IMR-90 (cell line): ENCODE measurements at regions not wholly inside any gene's neighbourhood (a gene's known extent, or its start where the extent isn't known, plus 50 kb on each side); places are given as distances from the start of the nearest gene placed in this dataset.

ENCODE experiments used
- ATAC-seq: fragments of 200-7000 bp; cut with Tn5 transposase; 2 replicates; pipeline ENCODE4 v1.9.1; 2020; ENCODE audit warnings: low read depth, mild to moderate bottlenecking, moderate library complexity
- BruUV-seq: library from RNA; stranded (reverse); fragments of 400-500 nt; replicated peaks from 2 replicates; lab custom pipeline; 2021; lab: Mats Ljungman, UMichigan
- CTCF ChIA-PET: fragments of 300-600 bp; formaldehyde crosslinking; extraction: SDS; loops from one replicate; lab custom pipeline; 2021; ENCODE audit warnings: antibody characterized with exemption; lab: Yijun Ruan, JAX
- POLR2A ChIA-PET: fragments of 300-600 bp; sonication (Branson Sonifier 250); formaldehyde crosslinking; loops from one replicate; lab custom pipeline; 2022; ENCODE audit warnings: antibody characterized with exemption; ENCODE audit not compliant: unreplicated experiment; lab: Charles Lee
- DNase-seq: peaks from one replicate; pipeline ENCODE4 v3.0.0; 2013
- H2AFZ ChIP-seq: replicated peaks from 2 replicates; pipeline ENCODE3; 2013; ENCODE audit warnings: low read length, mild to moderate bottlenecking; ENCODE audit not compliant: poor library complexity
- H2AK5ac ChIP-seq: 2 replicates; pipeline ENCODE4 v1.6.1; 2013; ENCODE audit warnings: low read depth, low read length, inconsistent platforms
- H2AK9ac ChIP-seq: replicated peaks from 2 replicates; pipeline ENCODE3; 2013; ENCODE audit warnings: mild to moderate bottlenecking, low read depth, low read length, moderate library complexity; ENCODE audit not compliant: poor library complexity
- H2BK120ac ChIP-seq: 2 replicates; pipeline ENCODE4 v1.6.1; 2013; ENCODE audit warnings: low read depth, low read length, inconsistent platforms
- H2BK15ac ChIP-seq: 3 replicates; pipeline ENCODE4 v1.6.1; 2013; ENCODE audit warnings: low read depth, low read length, inconsistent platforms
- H2BK20ac ChIP-seq: 2 replicates; pipeline ENCODE4 v1.6.1; 2013; ENCODE audit warnings: low read depth, mild to moderate bottlenecking, inconsistent platforms, low read length, moderate library complexity
- H2BK5ac ChIP-seq: 2 replicates; pipeline ENCODE4 v1.6.1; 2013; ENCODE audit warnings: mild to moderate bottlenecking, low read depth, low read length, inconsistent platforms; ENCODE audit not compliant: poor library complexity, severe bottlenecking
- H3K14ac ChIP-seq: replicated peaks from 2 replicates; pipeline ENCODE4 v1.6.1; 2013; ENCODE audit warnings: low read depth, low read length, inconsistent platforms
- H3K18ac ChIP-seq: 2 replicates; pipeline ENCODE4 v1.6.1; 2013; ENCODE audit warnings: low read depth, low read length, control low read depth
- H3K23ac ChIP-seq: 2 replicates; pipeline ENCODE4 v1.6.1; 2013; ENCODE audit warnings: low read depth, low read length, inconsistent platforms
- H3K27ac ChIP-seq: 2 replicates; pipeline ENCODE4 v1.5.1; 2013; ENCODE audit warnings: mild to moderate bottlenecking, control low read depth, low read length; ENCODE audit not compliant: insufficient read depth
- H3K27me3 ChIP-seq: 2 replicates; pipeline ENCODE4 v1.6.1; 2013; ENCODE audit warnings: low read length; ENCODE audit not compliant: control insufficient read depth, insufficient read depth
- H3K36me3 ChIP-seq: 2 replicates; pipeline ENCODE4 v1.6.1; 2013; ENCODE audit warnings: low read length, mixed read lengths; ENCODE audit not compliant: control insufficient read depth, insufficient read depth
- H3K4ac ChIP-seq: 2 replicates; pipeline ENCODE4 v1.6.1; 2013; ENCODE audit warnings: low read depth, low read length, inconsistent platforms
- H3K4me1 ChIP-seq: 2 replicates; pipeline ENCODE4 v1.6.1; 2013; ENCODE audit warnings: low read length, mixed read lengths; ENCODE audit not compliant: control insufficient read depth, insufficient read depth
- H3K4me2 ChIP-seq: 2 replicates; pipeline ENCODE4 v1.6.1; 2013; ENCODE audit warnings: low read depth, mild to moderate bottlenecking, control low read depth, low read length, moderate library complexity
- H3K4me3 ChIP-seq: 2 replicates; pipeline ENCODE4 v1.5.1; 2013; ENCODE audit warnings: low read depth, mild to moderate bottlenecking, control low read depth, low read length, moderate library complexity; ENCODE audit not compliant: insufficient read depth
- H3K56ac ChIP-seq: 2 replicates; pipeline ENCODE4 v1.6.1; 2013; ENCODE audit warnings: low read length, inconsistent platforms; ENCODE audit not compliant: insufficient read depth; ENCODE audit errors: extremely low read depth
- H3K79me1 ChIP-seq, 2 experiments: 2 replicates each; pipeline ENCODE4 v1.6.1; 2013; ENCODE audit warnings: low read length in 2 of 2, inconsistent platforms in 1 of 2, low read depth in 1 of 2
- H3K9ac ChIP-seq: 2 replicates; pipeline ENCODE4 v1.6.1; 2013; ENCODE audit warnings: low read depth, low read length, control low read depth
- H3K9me1 ChIP-seq: 2 replicates; pipeline ENCODE4 v1.6.1; 2013; ENCODE audit warnings: low read length, inconsistent platforms; ENCODE audit not compliant: insufficient read depth
- H3K9me3 ChIP-seq: 2 replicates; pipeline ENCODE4 v1.6.1; 2013; ENCODE audit warnings: low read length; ENCODE audit not compliant: control insufficient read depth, insufficient read depth
- H4K20me1 ChIP-seq: 2 replicates; pipeline ENCODE4 v1.6.1; 2013; ENCODE audit warnings: low read length, inconsistent platforms; ENCODE audit not compliant: insufficient read depth
- H4K5ac ChIP-seq: 2 replicates; pipeline ENCODE4 v1.6.1; 2013; ENCODE audit warnings: mild to moderate bottlenecking, low read depth, low read length, control low read depth
- H4K8ac ChIP-seq, 2 experiments: 2 replicates each; pipeline ENCODE4 v1.6.1; 2013; ENCODE audit warnings: low read depth in 2 of 2, low read length in 2 of 2, control low read depth in 1 of 2, inconsistent platforms in 1 of 2
- H4K91ac ChIP-seq: 2 replicates; pipeline ENCODE4 v1.6.1; 2013; ENCODE audit warnings: low read depth, low read length, inconsistent platforms; ENCODE audit not compliant: insufficient read depth
- BHLHE40 ChIP-seq: fragments of 150-350 bp; IDR thresholded peaks from 2 replicates; pipeline ENCODE4 v1.6.1; 2016; ENCODE audit warnings: mild to moderate bottlenecking, low read depth, low read length
- CEBPB ChIP-seq: IDR thresholded peaks from 2 replicates; pipeline ENCODE4 v1.6.1; 2012; ENCODE audit warnings: low read depth, low read length, improper control_type of control experiment
- CHD1 ChIP-seq: IDR thresholded peaks from 2 replicates; pipeline ENCODE4 v1.6.1; 2012; ENCODE audit warnings: low read depth, low read length, improper control_type of control experiment
- CTCF ChIP-seq: conservative IDR thresholded peaks from 2 replicates; pipeline ENCODE4 v1.5.1; 2012; ENCODE audit warnings: mild to moderate bottlenecking, low read depth, low read length, improper control_type of control experiment
- FOS ChIP-seq: fragments of 150-350 bp; IDR thresholded peaks from 2 replicates; pipeline ENCODE4 v1.6.1; 2016; ENCODE audit warnings: low read depth, low read length
- MAFK ChIP-seq: IDR thresholded peaks from 2 replicates; pipeline ENCODE4 v1.6.1; 2012; ENCODE audit warnings: low read depth, low read length, improper control_type of control experiment
- MAZ ChIP-seq: IDR thresholded peaks from 2 replicates; pipeline ENCODE4 v1.6.1; 2012; ENCODE audit warnings: low read depth, mild to moderate bottlenecking, low read length, improper control_type of control experiment, moderate library complexity, borderline replicate concordance
- MXI1 ChIP-seq: IDR thresholded peaks from 2 replicates; pipeline ENCODE4 v1.6.1; 2012; ENCODE audit warnings: low read depth, mild to moderate bottlenecking, low read length, moderate library complexity, borderline replicate concordance
- NFE2L2 ChIP-seq: fragments of 150-350 bp; IDR thresholded peaks from 2 replicates; pipeline ENCODE4 v1.6.1; 2016; ENCODE audit warnings: low read depth, mild to moderate bottlenecking, low read length
- POLR2A ChIP-seq: IDR thresholded peaks from 2 replicates; pipeline ENCODE4 v1.6.1; 2012; ENCODE audit warnings: mild to moderate bottlenecking, low read depth, low read length
- RAD21 ChIP-seq: IDR thresholded peaks from 2 replicates; pipeline ENCODE4 v1.6.1; 2012; ENCODE audit warnings: low read length, improper control_type of control experiment
- RCOR1 ChIP-seq: IDR thresholded peaks from 2 replicates; pipeline ENCODE4 v1.6.1; 2012; ENCODE audit warnings: mild to moderate bottlenecking, low read length, improper control_type of control experiment; ENCODE audit not compliant: insufficient replicate concordance
- RFX5 ChIP-seq: IDR thresholded peaks from 2 replicates; pipeline ENCODE4 v1.8.0; 2012; ENCODE audit warnings: low read depth, mild to moderate bottlenecking, low read length, moderate library complexity
- SMC3 ChIP-seq: fragments of 150-350 bp; IDR thresholded peaks from 2 replicates; pipeline ENCODE4 v1.6.1; 2016; ENCODE audit warnings: low read depth, mild to moderate bottlenecking, antibody characterized with exemption, low read length, moderate library complexity
- WGBS, 2 experiments: methylation state at CpG; one replicate each; pipeline versions ENCODE4 v1.1.5 to v1.1.7; 2013; ENCODE audit warnings: missing lambda C conversion rate in 2 of 2; ENCODE audit not compliant: insufficient read length in 1 of 2; ENCODE audit errors: extremely low coverage in 2 of 2; 5-methylcytosine and 5-hydroxymethylcytosine counted together
- dilution Hi-C: fragments of 300-500 bp; cut with HindIII; formaldehyde crosslinking; loops from one replicate; pipeline ENCODE4 v1.14.3; 2018; ENCODE audit warnings: low sequenced_read_pairs; ENCODE audit not compliant: unreplicated experiment
- in situ Hi-C: fragments of 300-500 bp; cut with MboI; formaldehyde crosslinking; loops from 3 replicates; pipeline ENCODE4 v1.14.3; 2019; ENCODE audit warnings: low sequenced_read_pairs, inconsistent platforms, mixed read lengths
- intact Hi-C: fragments of 100-400 bp; cut with micrococcal nuclease; formaldehyde crosslinking; loops from 2 replicates; pipeline ENCODE4 v1.10.0; 2022
- TF ChIP-seq, protein P1 (sequence below): fragments of 150-350 bp; IDR thresholded peaks from 2 replicates; pipeline ENCODE4 v1.6.1; 2016; ENCODE audit warnings: low read depth, mild to moderate bottlenecking, low read length, moderate library complexity, borderline replicate concordance
- TF ChIP-seq, protein P2 (sequence below): fragments of 150-350 bp; IDR thresholded peaks from 2 replicates; pipeline ENCODE4 v1.6.1; 2017; ENCODE audit warnings: mild to moderate bottlenecking, antibody characterized with exemption, low read length, low read depth

DNA sequence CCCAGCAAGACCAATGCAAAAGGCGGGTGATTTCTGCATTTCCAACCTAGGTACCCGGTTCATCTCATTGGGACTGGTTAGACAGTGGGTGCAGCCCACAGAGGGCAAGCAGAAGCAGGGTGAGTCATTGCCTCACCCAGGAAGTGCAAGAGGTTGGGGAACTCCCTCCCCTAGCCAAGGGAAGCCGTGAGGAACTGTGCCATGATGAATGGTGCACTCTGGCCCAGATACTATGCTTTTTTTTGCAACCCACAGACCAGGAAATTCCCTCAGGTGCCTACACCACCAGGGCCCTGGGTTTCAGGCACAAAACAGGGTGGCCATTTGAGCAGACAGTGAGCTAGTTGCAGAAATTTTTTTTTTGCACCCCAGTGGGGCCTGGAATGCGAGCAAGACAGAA, 662.6 kb upstream of the ACVR2A start:
- CTCF ChIA-PET, result no interaction called here
- no peak overlapping the region for H4K5ac ChIP-seq
- no peak overlapping the region for H2AK9ac ChIP-seq
- no peaks in the 10 kb centered on the region for H3K36me3 ChIP-seq
- no peak overlapping the region for H3K9ac ChIP-seq
- 17% methylated on average over 1 of the region's 4 CpGs; no CpG with 5 or more reads in 1 of the 2 experiments for WGBS, 2 experiments
- no peak overlapping the region for H4K8ac ChIP-seq
- H3K79me1 ChIP-seq, result no peaks in the 10 kb centered on the region
- H2BK120ac ChIP-seq, result no peak overlapping the region
- no peaks in the 10 kb centered on the region for H3K4me1 ChIP-seq
- DNase-seq (no peak), ATAC-seq (no peak)
- H3K14ac ChIP-seq, result no peak overlapping the region
- BruUV-seq, result no TSS peak
- dilution Hi-C loops (no loop called here), intact Hi-C loops (no loop called here), in situ Hi-C loops (no loop called here)
- no peak overlapping the region for H2BK5ac ChIP-seq
- H4K20me1 ChIP-seq, result no peaks in the 10 kb centered on the region
- no peaks in the 10 kb centered on the region for H3K27me3 ChIP-seq
- H2AFZ ChIP-seq, result no peak overlapping the region
- H3K56ac ChIP-seq, result no peak overlapping the region
- H3K18ac ChIP-seq, result no peak overlapping the region
- H2BK20ac ChIP-seq, result no peak overlapping the region
- no peaks in the 10 kb centered on the region for H3K9me3 ChIP-seq
- no peak overlapping the region for H2BK15ac ChIP-seq
- no peak overlapping the region for H3K4me3 ChIP-seq
- H3K4ac ChIP-seq, result no peak overlapping the region
- H3K27ac ChIP-seq, result no peak overlapping the region
- H3K23ac ChIP-seq, result no peak overlapping the region
- no peak overlapping the region for H3K4me2 ChIP-seq
- POLR2A ChIA-PET, result no interaction called here
- H3K9me1 ChIP-seq, result no peaks in the 10 kb centered on the region
- TF ChIP-seq RFX5 (no peak), FOS (no peak), BHLHE40 (no peak), SMC3 (no peak), RAD21 (no peak), MXI1 (no peak), CHD1 (no peak), CEBPB (no peak), MAZ (no peak), CTCF (no peak), MAFK (no peak), POLR2A (no peak), NFE2L2 (no peak), RCOR1 (no peak)
- TF ChIP-seq, protein P1, sequence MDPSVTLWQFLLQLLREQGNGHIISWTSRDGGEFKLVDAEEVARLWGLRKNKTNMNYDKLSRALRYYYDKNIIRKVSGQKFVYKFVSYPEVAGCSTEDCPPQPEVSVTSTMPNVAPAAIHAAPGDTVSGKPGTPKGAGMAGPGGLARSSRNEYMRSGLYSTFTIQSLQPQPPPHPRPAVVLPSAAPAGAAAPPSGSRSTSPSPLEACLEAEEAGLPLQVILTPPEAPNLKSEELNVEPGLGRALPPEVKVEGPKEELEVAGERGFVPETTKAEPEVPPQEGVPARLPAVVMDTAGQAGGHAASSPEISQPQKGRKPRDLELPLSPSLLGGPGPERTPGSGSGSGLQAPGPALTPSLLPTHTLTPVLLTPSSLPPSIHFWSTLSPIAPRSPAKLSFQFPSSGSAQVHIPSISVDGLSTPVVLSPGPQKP, result no peak
- TF ChIP-seq, protein P2, sequence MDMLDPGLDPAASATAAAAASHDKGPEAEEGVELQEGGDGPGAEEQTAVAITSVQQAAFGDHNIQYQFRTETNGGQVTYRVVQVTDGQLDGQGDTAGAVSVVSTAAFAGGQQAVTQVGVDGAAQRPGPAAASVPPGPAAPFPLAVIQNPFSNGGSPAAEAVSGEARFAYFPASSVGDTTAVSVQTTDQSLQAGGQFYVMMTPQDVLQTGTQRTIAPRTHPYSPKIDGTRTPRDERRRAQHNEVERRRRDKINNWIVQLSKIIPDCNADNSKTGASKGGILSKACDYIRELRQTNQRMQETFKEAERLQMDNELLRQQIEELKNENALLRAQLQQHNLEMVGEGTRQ, result no peak
- H4K91ac ChIP-seq, result no peak overlapping the region
- H2AK5ac ChIP-seq, result no peak overlapping the region
